Tibial artery (tissue), 4 donors: ENCODE measurements at regions not wholly inside any gene's neighbourhood (a gene's known extent, or its start where the extent isn't known, plus 50 kb on each side); places are given as distances from the start of the nearest gene placed in this dataset.

Source experiments
- DNase-seq, 2 donors: peaks; one replicate each; pipeline ENCODE4 v3.0.0-alpha.2; 2019
- H3K27ac ChIP-seq, 2 donors: fragments of 200-600 bp; sonication (generic) in 1 of 2; 1 replicate in 1 of 2; 2 replicates in 1 of 2; pipeline ENCODE4 v1.5.1; 2018 to 2019; ENCODE audit warnings: mild to moderate bottlenecking in 1 of 2
- H3K27me3 ChIP-seq, 2 donors: fragments of 200-600 bp; sonication (generic) in 1 of 2; one replicate each; pipeline versions ENCODE4 v1.5.1 to v1.6.0; 2016 to 2019
- H3K36me3 ChIP-seq, 3 donors: fragments of 200-600 bp; sonication (generic) in 2 of 3; one replicate each; pipeline ENCODE4 v1.5.1; 2016 to 2019; ENCODE audit warnings: mild to moderate bottlenecking in 2 of 3
- H3K4me1 ChIP-seq, 4 donors: fragments of 200-600 bp; sonication (generic) in 2 of 4; 1 replicate in 3 of 4; 2 replicates in 1 of 4; pipeline ENCODE4 v1.5.1; 2016 to 2019
- H3K4me3 ChIP-seq, 2 donors: fragments of 200-600 bp; sonication (generic) in 1 of 2; 1 replicate in 1 of 2; 2 replicates in 1 of 2; pipeline ENCODE4 v1.5.1; 2018 to 2019; ENCODE audit warnings: mild to moderate bottlenecking in 2 of 2
- H3K9me3 ChIP-seq, 3 donors: fragments of 200-600 bp; sonication (generic) in 1 of 3; one replicate each; pipeline ENCODE4 v1.5.1; 2016 to 2019
- intact Hi-C: fragments of 100-400 bp; cut with DNase I; formaldehyde crosslinking; loops from one replicate; pipeline ENCODE4 v1.15.0; 2023; ENCODE audit warnings: low total_unique reads
- TF ChIP-seq, protein P1 (sequence below), 2 experiments: fragments of 200-600 bp in 1 of 2; fragments of 450-650 bp in 1 of 2; IDR thresholded peaks; one replicate each; pipeline ENCODE4 v1.5.1; 2017 to 2019; ENCODE audit warnings: antibody characterized with exemption in 2 of 2, mild to moderate bottlenecking in 1 of 2, moderate library complexity in 1 of 2

- intact Hi-C loops: no loop called here
- Histone ChIP-seq H3K27me3 (no peaks in the 10 kb centered on the region), H3K4me1 (no peaks in the 10 kb centered on the region), H3K4me3 (no peak overlapping the region), H3K36me3 (no peaks in the 10 kb centered on the region), H3K27ac (no peak overlapping the region), H3K9me3 (peaks cover 0 to 4% (median 0%) of the 10 kb centered on the region in 3 donors)
- DNase-seq: no peak
- TF ChIP-seq, protein P1, sequence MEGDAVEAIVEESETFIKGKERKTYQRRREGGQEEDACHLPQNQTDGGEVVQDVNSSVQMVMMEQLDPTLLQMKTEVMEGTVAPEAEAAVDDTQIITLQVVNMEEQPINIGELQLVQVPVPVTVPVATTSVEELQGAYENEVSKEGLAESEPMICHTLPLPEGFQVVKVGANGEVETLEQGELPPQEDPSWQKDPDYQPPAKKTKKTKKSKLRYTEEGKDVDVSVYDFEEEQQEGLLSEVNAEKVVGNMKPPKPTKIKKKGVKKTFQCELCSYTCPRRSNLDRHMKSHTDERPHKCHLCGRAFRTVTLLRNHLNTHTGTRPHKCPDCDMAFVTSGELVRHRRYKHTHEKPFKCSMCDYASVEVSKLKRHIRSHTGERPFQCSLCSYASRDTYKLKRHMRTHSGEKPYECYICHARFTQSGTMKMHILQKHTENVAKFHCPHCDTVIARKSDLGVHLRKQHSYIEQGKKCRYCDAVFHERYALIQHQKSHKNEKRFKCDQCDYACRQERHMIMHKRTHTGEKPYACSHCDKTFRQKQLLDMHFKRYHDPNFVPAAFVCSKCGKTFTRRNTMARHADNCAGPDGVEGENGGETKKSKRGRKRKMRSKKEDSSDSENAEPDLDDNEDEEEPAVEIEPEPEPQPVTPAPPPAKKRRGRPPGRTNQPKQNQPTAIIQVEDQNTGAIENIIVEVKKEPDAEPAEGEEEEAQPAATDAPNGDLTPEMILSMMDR (IDR thresholded peaks at IDR 0.05): no peak
These were observed 979.5 kb upstream of the NDST4 start for GRCh38 chr4:116092961-116093360.

GRCh38 chr4:116088771-116089170 lies 975.4 kb upstream of the NDST4 start:
- no peaks in the 10 kb centered on the region for H3K27me3 ChIP-seq
- DNase-seq: no peak
- H3K4me3 ChIP-seq: no peak overlapping the region
- H3K4me1 ChIP-seq: no peaks in the 10 kb centered on the region
- H3K9me3 ChIP-seq: no peaks in the 10 kb centered on the region
- H3K36me3 ChIP-seq: no peaks in the 10 kb centered on the region
- TF ChIP-seq, protein P1 (IDR thresholded peaks at IDR 0.05): no peak
- intact Hi-C loops: no loop called here
- no peak overlapping the region for H3K27ac ChIP-seq

DNA sequence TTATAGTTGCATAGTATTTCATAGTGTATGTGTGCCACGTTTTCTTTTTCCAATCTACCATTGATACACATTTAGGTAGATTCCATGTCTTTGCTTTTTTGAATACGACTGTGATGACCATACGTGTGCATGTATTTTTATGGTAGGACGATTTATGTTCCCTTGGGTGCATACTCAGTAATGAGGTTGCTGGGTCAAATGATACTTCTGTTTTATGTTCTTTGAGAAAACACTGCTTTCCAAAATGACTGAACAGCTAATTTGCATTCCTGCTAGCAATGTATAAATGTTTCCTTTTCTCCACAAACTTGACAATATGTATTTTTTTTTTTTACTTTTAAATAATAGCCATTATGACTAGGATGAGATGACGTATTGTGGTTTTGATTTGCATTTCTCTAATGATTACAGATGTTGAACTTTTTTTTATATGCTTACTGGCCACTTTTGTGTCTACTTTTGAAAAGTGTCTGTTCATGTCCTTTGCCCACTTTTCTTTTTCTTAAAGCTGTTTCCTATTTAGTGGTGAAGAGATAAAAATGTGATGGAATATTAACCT lies 969.5 kb upstream of the NDST4 start:
- intact Hi-C loops: no loop called here
- no peaks in the 10 kb centered on the region for H3K4me1 ChIP-seq
- no peaks in the 10 kb centered on the region for H3K27me3 ChIP-seq
- no peak overlapping the region for H3K27ac ChIP-seq
- H3K9me3 ChIP-seq: no peaks in the 10 kb centered on the region
- TF ChIP-seq, protein P1 (IDR thresholded peaks at IDR 0.05): no peak
- no peak for DNase-seq
- H3K36me3 ChIP-seq: no peaks in the 10 kb centered on the region
- H3K4me3 ChIP-seq: no peak overlapping the region

DNA sequence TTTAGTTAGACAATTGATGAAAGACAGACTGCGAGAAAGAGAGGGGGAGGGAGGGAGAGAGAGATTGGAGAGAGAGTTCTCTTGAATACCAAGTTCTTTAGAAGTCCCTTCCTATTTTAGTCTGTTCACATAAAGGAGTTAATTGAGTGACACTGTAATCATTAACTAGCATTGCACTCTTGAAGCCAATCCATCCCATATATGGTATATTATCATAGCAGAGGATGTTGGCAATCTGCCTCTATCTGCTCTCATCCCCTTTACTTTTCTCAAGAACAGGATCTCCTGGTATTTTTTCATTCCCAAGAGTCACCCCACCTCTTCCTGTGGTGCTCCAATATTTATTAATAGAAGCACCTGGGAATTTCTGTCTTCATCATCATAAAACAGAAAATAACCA lies 959.6 kb upstream of the NDST4 start:
- DNase-seq: no peak
- H3K9me3 ChIP-seq: no peaks in the 10 kb centered on the region
- no peaks in the 10 kb centered on the region for H3K4me1 ChIP-seq
- H3K27ac ChIP-seq: no peak overlapping the region
- TF ChIP-seq, protein P1 (IDR thresholded peaks at IDR 0.05): no peak
- H3K27me3 ChIP-seq: no peaks in the 10 kb centered on the region
- intact Hi-C loops: loop anchor here (5.0 kb wide), 1 partner anchor 199 kb away; no protein-coding TSS in a partner anchor
- H3K4me3 ChIP-seq: no peak overlapping the region
- no peaks in the 10 kb centered on the region for H3K36me3 ChIP-seq

DNA sequence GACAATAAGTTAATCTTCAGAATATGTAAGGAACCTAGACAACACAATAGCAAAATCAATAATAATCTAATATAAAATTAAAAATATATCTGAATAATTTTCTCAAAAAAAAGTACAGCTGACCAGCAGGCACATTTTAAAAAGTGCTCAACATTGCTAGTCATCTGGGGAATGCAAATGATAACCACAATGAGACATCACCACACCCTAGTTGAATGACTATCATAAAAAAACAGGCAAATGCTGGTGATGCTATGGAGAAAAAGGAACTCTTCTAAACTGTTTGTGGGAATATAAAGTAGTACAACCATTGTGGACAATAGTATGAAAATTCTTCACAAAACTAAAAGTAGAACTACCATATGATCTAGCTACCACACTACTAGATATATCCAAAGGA lies 956.9 kb upstream of the NDST4 start:
- Histone ChIP-seq H3K9me3 (no peaks in the 10 kb centered on the region), H3K4me1 (no peaks in the 10 kb centered on the region), H3K4me3 (no peak overlapping the region), H3K27me3 (no peaks in the 10 kb centered on the region), H3K27ac (no peak overlapping the region), H3K36me3 (no peaks in the 10 kb centered on the region)
- no peak for DNase-seq
- intact Hi-C loops: loop anchor here (5.0 kb wide), 1 partner anchor 202 kb away; no protein-coding TSS in a partner anchor
- TF ChIP-seq, protein P1 (IDR thresholded peaks at IDR 0.05): no peak
